SK-N-SH treated with all-trans-retinoic acid at 6 μM for 48 hours (cell line): ENCODE measurements at regions not wholly inside any gene's neighbourhood (a gene's known extent, or its start where the extent isn't known, plus 50 kb on each side); places are given as distances from the start of the nearest gene placed in this dataset.

Experiments used
- ATAC-seq: fragments of 200-7000 bp; cut with Tn5 transposase; 3 replicates; pipeline ENCODE4 v1.9.1; 2020; ENCODE audit warnings: mild to moderate bottlenecking, moderate library complexity
- ARNTL ChIP-seq: fragments of 450-650 bp; formaldehyde crosslinking; IDR thresholded peaks from 2 replicates; pipeline ENCODE4 v1.5.0; 2020; ENCODE audit warnings: low read depth, mild to moderate bottlenecking, moderate library complexity, borderline replicate concordance
- BACH2 ChIP-seq: fragments of 250-450 bp; sonication (Bioruptor Pico); IDR thresholded peaks from 2 replicates; pipeline ENCODE4 v1.9.0; 2021; ENCODE audit warnings: mild to moderate bottlenecking, borderline replicate concordance
- CSDC2 ChIP-seq: fragments of 250-450 bp; sonication (Bioruptor Pico); IDR thresholded peaks from 2 replicates; pipeline ENCODE4 v1.5.0; 2020; ENCODE audit warnings: mild to moderate bottlenecking, moderate library complexity
- ESRRG ChIP-seq: fragments of 250-450 bp; sonication (Bioruptor Pico); IDR thresholded peaks from 2 replicates; pipeline ENCODE4 v1.6.1; 2021; ENCODE audit warnings: mild to moderate bottlenecking
- GLIS3 ChIP-seq: fragments of 250-450 bp; sonication (Bioruptor Pico); IDR thresholded peaks from 2 replicates; pipeline ENCODE4 v1.5.0; 2020; ENCODE audit warnings: mild to moderate bottlenecking, moderate library complexity
- ISL1 ChIP-seq: fragments of 250-450 bp; sonication (Bioruptor Pico); IDR thresholded peaks from 2 replicates; pipeline ENCODE4 v2.1.2; 2022; ENCODE audit warnings: mild to moderate bottlenecking, moderate library complexity
- OSR1 ChIP-seq: fragments of 250-450 bp; sonication (Bioruptor Pico); IDR thresholded peaks from 2 replicates; pipeline ENCODE4 v1.8.0; 2022; ENCODE audit warnings: moderate library complexity, mild to moderate bottlenecking, inconsistent platforms
- PPARA ChIP-seq: fragments of 250-450 bp; sonication (Bioruptor Pico); IDR thresholded peaks from 2 replicates; pipeline ENCODE4 v1.5.0; 2020; ENCODE audit warnings: mild to moderate bottlenecking, borderline replicate concordance
- RARB ChIP-seq: fragments of 250-450 bp; sonication (Bioruptor Pico); IDR thresholded peaks from 2 replicates; pipeline ENCODE4 v1.8.0; 2021; ENCODE audit warnings: mild to moderate bottlenecking, moderate library complexity
- SNAI2 ChIP-seq: fragments of 250-450 bp; sonication (Bioruptor Pico); IDR thresholded peaks from 2 replicates; pipeline ENCODE4 v1.5.0; 2020; ENCODE audit warnings: mild to moderate bottlenecking, moderate library complexity
- TCF4 ChIP-seq: fragments of 250-450 bp; sonication (Bioruptor Pico); IDR thresholded peaks from 2 replicates; pipeline ENCODE4 v1.8.0; 2021; ENCODE audit warnings: mild to moderate bottlenecking, moderate library complexity, borderline replicate concordance
- TOX ChIP-seq: fragments of 250-450 bp; sonication (Bioruptor Pico); IDR thresholded peaks from 2 replicates; pipeline ENCODE4 v1.8.0; 2021; ENCODE audit warnings: mild to moderate bottlenecking, moderate library complexity, borderline replicate concordance
- ZC3H10 ChIP-seq: fragments of 250-450 bp; sonication (Bioruptor Pico); IDR thresholded peaks from 2 replicates; pipeline ENCODE4 v1.5.1; 2021; ENCODE audit warnings: mild to moderate bottlenecking, moderate library complexity
- ZFP3 ChIP-seq: fragments of 250-450 bp; sonication (Bioruptor Pico); IDR thresholded peaks from 2 replicates; pipeline ENCODE4 v1.5.0; 2020; ENCODE audit warnings: mild to moderate bottlenecking, moderate library complexity
- ZFP30 ChIP-seq: fragments of 450-650 bp; formaldehyde crosslinking; IDR thresholded peaks from 2 replicates; pipeline ENCODE4 v1.5.0; 2022; ENCODE audit warnings: mild to moderate bottlenecking, moderate library complexity
- ZNF565 ChIP-seq: fragments of 450-650 bp; formaldehyde crosslinking; conservative IDR thresholded peaks from 2 replicates; pipeline ENCODE4 v1.5.0; 2020; ENCODE audit warnings: low read depth, mild to moderate bottlenecking, moderate library complexity
- ZNF70 ChIP-seq: fragments of 450-650 bp; formaldehyde crosslinking; IDR thresholded peaks from 2 replicates; pipeline ENCODE4 v1.5.0; 2020; ENCODE audit warnings: mild to moderate bottlenecking, moderate library complexity
- ZNF8 ChIP-seq: fragments of 450-650 bp; formaldehyde crosslinking; IDR thresholded peaks from 2 replicates; pipeline ENCODE4 v1.5.0; 2020; ENCODE audit warnings: mild to moderate bottlenecking, moderate library complexity
- TF ChIP-seq, protein P1 (sequence below): fragments of 250-450 bp; sonication (Bioruptor Pico); IDR thresholded peaks from 2 replicates; pipeline ENCODE4 v1.5.1; 2021; ENCODE audit warnings: mild to moderate bottlenecking, moderate library complexity
- TF ChIP-seq, protein P2 (sequence below): fragments of 250-450 bp; sonication (Bioruptor Pico); IDR thresholded peaks from 2 replicates; pipeline ENCODE4 v1.5.1; 2020; ENCODE audit warnings: low read depth, mild to moderate bottlenecking, moderate library complexity
- TF ChIP-seq, protein P3 (sequence below): fragments of 250-450 bp; sonication (Bioruptor Pico); IDR thresholded peaks from 2 replicates; pipeline ENCODE4 v1.8.0; 2020; ENCODE audit warnings: mild to moderate bottlenecking, moderate library complexity, borderline replicate concordance
- TF ChIP-seq, protein P4 (sequence below): fragments of 250-450 bp; sonication (Bioruptor Pico); IDR thresholded peaks from 2 replicates; pipeline ENCODE4 v1.5.0; 2020; ENCODE audit warnings: mild to moderate bottlenecking, moderate library complexity
- TF ChIP-seq, protein P5 (sequence below): fragments of 250-450 bp; sonication (Bioruptor Pico); IDR thresholded peaks from 2 replicates; pipeline ENCODE4 v1.8.0; 2021; ENCODE audit warnings: low read depth, mild to moderate bottlenecking, moderate library complexity, borderline replicate concordance

DNA sequence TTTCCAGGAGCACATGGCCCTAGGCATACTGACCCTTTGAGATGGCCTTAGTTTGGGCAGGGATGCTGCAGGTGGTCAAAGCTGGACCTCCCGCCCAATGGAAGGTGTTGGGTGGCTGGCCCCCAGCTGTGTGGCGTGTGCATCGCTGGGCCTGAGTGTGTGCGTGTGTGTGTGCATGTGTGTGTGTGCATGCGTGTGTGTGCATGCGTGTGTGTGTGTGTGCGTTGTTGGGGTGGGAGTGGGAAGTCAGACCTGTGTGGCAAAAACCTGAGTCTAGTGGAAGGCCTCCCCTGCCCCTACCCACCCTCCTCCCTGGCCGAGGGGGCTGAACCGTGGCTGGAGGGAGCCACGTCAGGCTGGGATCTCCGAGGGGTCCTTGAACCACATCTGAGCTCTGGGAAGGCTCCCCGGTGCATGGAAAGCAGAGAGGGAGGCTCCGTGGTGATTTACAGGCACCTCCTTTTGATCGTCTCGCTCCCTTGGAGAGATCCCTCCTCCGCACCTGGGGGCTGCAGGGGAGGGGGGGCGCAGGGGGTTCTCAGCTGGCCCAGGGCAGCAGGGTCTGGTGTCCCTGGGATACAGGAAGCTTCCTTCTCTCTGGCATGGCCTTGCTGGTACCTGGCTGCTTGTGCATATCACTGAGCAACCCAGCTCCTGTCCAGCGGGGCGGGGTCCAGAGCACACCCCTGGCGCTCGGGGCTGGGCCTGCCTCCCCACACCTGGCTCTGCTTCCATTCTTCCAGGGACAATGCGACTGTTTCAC is 124.7 kb upstream of the WNT4 start:
- no peak for ATAC-seq

DNA sequence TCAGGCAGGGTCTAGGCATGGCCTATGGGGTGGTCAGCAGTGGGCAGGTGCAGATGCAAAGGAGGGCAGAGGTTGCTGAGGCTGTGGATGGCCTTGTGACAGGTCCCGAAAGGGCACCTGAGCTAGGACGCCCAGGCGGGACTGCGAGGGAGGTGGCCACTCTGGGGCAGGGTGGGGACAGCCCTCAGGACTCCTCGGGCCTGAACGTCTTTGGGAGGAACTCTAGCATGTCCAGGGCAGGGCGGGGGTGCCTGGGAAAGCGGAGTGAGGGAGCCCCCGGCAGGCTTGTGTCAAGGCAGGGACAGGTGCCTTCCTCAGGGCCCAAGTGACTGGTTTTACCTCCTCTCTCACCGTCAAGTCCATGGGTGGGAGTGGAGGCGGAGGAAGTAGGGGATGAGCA is 125.4 kb upstream of the WNT4 start:
- no peak for ATAC-seq
- no peak for TF ChIP-seq ZNF70 (CRISPR knock-in tag)
- TF ChIP-seq, protein P1, sequence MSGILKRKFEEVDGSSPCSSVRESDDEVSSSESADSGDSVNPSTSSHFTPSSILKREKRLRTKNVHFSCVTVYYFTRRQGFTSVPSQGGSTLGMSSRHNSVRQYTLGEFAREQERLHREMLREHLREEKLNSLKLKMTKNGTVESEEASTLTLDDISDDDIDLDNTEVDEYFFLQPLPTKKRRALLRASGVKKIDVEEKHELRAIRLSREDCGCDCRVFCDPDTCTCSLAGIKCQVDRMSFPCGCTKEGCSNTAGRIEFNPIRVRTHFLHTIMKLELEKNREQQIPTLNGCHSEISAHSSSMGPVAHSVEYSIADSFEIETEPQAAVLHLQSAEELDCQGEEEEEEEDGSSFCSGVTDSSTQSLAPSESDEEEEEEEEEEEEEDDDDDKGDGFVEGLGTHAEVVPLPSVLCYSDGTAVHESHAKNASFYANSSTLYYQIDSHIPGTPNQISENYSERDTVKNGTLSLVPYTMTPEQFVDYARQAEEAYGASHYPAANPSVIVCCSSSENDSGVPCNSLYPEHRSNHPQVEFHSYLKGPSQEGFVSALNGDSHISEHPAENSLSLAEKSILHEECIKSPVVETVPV (CRISPR knock-in tag) = no peak
- TF ChIP-seq PPARA = no peak
- TF ChIP-seq ESRRG (CRISPR knock-in tag) = no peak
- TF ChIP-seq RARB (CRISPR knock-in tag) = no peak
- TF ChIP-seq ZFP30 = no peak
- TF ChIP-seq SNAI2 (CRISPR knock-in tag) = no peak
- TF ChIP-seq, all 23 proteins: peak for 0

More for the DNA sequence above, 124.7 kb upstream of the WNT4 start:
- TF ChIP-seq, protein P2, sequence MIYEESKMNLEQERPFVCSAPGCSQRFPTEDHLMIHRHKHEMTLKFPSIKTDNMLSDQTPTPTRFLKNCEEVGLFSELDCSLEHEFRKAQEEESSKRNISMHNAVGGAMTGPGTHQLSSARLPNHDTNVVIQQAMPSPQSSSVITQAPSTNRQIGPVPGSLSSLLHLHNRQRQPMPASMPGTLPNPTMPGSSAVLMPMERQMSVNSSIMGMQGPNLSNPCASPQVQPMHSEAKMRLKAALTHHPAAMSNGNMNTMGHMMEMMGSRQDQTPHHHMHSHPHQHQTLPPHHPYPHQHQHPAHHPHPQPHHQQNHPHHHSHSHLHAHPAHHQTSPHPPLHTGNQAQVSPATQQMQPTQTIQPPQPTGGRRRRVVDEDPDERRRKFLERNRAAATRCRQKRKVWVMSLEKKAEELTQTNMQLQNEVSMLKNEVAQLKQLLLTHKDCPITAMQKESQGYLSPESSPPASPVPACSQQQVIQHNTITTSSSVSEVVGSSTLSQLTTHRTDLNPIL (CRISPR knock-in tag) = no peak
- TF ChIP-seq TCF4 (CRISPR knock-in tag) (no peak), SNAI2 (CRISPR knock-in tag) (no peak), CSDC2 (no peak), GLIS3 (CRISPR knock-in tag) (no peak)
- TF ChIP-seq, protein P3, sequence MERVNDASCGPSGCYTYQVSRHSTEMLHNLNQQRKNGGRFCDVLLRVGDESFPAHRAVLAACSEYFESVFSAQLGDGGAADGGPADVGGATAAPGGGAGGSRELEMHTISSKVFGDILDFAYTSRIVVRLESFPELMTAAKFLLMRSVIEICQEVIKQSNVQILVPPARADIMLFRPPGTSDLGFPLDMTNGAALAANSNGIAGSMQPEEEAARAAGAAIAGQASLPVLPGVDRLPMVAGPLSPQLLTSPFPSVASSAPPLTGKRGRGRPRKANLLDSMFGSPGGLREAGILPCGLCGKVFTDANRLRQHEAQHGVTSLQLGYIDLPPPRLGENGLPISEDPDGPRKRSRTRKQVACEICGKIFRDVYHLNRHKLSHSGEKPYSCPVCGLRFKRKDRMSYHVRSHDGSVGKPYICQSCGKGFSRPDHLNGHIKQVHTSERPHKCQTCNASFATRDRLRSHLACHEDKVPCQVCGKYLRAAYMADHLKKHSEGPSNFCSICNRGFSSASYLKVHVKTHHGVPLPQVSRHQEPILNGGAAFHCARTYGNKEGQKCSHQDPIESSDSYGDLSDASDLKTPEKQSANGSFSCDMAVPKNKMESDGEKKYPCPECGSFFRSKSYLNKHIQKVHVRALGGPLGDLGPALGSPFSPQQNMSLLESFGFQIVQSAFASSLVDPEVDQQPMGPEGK (CRISPR knock-in tag) = no peak

DNA sequence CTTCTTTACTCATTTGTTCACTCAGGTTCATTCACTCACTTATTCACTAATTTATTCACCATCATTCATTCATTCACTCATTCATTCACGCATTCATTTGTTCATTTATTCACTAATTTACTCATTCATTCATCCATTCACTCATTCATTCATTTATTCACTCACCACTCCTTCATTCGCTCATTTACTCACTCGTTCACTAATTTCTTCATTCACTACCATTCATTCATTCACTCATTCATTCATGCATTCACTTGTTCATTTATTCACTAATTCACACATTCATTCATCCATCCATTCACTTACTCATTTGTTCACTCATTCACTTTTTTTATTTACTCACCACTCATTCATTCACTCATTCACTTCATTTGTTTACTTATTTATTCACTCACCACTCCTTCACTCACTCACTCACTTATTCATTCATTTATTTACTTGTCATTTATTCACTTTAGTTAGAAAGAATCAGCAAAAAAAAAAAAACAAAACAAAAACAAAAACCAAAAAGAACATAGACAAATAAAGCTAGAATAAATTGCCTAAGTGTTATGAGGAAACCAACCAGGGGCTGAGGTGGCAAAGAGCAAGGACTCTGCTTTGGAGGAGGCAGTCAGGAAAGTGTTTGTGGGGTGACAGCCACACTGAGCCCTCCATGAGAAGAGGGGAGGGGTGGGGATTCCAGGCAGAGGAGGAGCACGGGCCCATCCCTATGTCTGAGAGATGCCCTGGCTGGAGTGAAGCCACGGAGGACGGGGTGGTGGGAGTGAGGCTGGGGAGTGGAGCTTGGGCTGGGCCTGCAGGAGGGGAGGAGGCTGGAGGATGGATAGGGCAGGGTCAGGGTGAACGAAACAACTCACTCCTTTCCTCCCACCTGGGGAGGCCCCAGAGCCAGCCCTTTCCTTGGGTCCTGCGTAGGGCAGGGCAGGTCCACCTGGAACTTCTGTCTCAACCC is 129.2 kb upstream of the WNT4 start:
- no peak for ATAC-seq
- no peak for TF ChIP-seq SNAI2 (CRISPR knock-in tag)
- no peak for TF ChIP-seq TOX (CRISPR knock-in tag)
- TF ChIP-seq CSDC2 = no peak
- no peak for TF ChIP-seq ARNTL (CRISPR knock-in tag)
- TF ChIP-seq, protein P2 (CRISPR knock-in tag) = no peak
- TF ChIP-seq ZNF8 (CRISPR knock-in tag) = no peak
- no peak for TF ChIP-seq ESRRG (CRISPR knock-in tag)
- no peak for TF ChIP-seq ZNF565 (CRISPR knock-in tag)
- TF ChIP-seq, protein P4, sequence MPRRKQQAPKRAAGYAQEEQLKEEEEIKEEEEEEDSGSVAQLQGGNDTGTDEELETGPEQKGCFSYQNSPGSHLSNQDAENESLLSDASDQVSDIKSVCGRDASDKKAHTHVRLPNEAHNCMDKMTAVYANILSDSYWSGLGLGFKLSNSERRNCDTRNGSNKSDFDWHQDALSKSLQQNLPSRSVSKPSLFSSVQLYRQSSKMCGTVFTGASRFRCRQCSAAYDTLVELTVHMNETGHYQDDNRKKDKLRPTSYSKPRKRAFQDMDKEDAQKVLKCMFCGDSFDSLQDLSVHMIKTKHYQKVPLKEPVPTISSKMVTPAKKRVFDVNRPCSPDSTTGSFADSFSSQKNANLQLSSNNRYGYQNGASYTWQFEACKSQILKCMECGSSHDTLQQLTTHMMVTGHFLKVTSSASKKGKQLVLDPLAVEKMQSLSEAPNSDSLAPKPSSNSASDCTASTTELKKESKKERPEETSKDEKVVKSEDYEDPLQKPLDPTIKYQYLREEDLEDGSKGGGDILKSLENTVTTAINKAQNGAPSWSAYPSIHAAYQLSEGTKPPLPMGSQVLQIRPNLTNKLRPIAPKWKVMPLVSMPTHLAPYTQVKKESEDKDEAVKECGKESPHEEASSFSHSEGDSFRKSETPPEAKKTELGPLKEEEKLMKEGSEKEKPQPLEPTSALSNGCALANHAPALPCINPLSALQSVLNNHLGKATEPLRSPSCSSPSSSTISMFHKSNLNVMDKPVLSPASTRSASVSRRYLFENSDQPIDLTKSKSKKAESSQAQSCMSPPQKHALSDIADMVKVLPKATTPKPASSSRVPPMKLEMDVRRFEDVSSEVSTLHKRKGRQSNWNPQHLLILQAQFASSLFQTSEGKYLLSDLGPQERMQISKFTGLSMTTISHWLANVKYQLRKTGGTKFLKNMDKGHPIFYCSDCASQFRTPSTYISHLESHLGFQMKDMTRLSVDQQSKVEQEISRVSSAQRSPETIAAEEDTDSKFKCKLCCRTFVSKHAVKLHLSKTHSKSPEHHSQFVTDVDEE (CRISPR knock-in tag) = no peak
- no peak for TF ChIP-seq TCF4 (CRISPR knock-in tag)
- no peak for TF ChIP-seq ZC3H10
- TF ChIP-seq OSR1 (CRISPR knock-in tag) = no peak
- no peak for TF ChIP-seq ZNF70 (CRISPR knock-in tag)
- no peak for TF ChIP-seq PPARA
- no peak for TF ChIP-seq ISL1 (CRISPR knock-in tag)
- TF ChIP-seq, protein P5, sequence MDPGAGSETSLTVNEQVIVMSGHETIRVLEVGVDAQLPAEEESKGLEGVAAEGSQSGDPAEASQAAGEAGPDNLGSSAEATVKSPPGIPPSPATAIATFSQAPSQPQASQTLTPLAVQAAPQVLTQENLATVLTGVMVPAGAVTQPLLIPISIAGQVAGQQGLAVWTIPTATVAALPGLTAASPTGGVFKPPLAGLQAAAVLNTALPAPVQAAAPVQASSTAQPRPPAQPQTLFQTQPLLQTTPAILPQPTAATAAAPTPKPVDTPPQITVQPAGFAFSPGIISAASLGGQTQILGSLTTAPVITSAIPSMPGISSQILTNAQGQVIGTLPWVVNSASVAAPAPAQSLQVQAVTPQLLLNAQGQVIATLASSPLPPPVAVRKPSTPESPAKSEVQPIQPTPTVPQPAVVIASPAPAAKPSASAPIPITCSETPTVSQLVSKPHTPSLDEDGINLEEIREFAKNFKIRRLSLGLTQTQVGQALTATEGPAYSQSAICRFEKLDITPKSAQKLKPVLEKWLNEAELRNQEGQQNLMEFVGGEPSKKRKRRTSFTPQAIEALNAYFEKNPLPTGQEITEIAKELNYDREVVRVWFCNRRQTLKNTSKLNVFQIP = no peak
- TF ChIP-seq ZFP3 (CRISPR knock-in tag) = no peak
- TF ChIP-seq BACH2 = no peak
- TF ChIP-seq ZFP30 = no peak
- TF ChIP-seq, protein P1 (CRISPR knock-in tag) = no peak
